HG03175 (cell line): ENCODE measurements at regions not wholly inside any gene's neighbourhood (a gene's known extent, or its start where the extent isn't known, plus 50 kb on each side); places are given as distances from the start of the nearest gene placed in this dataset.

Experiments
- ATAC-seq: cut with Tn5 transposase; IDR thresholded peaks from one replicate; pipeline ENCODE4 v1.9.1; 2021; ENCODE audit warnings: mild to moderate bottlenecking, moderate library complexity; ENCODE audit not compliant: unreplicated experiment

DNA sequence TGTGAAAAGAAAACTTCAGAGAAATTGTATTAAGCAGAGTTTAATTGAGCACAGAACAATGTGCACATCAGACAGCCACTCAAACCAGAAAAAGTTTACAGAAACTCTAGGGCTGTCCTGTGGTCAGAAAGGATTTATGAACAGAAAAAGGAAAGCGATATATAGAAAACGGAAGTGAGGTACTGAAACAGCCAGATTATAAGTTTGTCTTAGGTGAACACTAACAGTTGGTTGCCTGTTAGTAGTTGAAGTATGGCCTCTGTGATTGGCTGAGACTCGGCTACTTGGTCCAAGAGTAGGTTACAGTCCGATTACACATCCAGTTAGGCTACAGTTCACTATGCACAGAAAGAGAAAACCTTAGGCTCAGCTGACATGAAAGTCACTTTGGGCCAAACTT is 1232.5 kb upstream of the RAG2 start:
- no peak for ATAC-seq

DNA sequence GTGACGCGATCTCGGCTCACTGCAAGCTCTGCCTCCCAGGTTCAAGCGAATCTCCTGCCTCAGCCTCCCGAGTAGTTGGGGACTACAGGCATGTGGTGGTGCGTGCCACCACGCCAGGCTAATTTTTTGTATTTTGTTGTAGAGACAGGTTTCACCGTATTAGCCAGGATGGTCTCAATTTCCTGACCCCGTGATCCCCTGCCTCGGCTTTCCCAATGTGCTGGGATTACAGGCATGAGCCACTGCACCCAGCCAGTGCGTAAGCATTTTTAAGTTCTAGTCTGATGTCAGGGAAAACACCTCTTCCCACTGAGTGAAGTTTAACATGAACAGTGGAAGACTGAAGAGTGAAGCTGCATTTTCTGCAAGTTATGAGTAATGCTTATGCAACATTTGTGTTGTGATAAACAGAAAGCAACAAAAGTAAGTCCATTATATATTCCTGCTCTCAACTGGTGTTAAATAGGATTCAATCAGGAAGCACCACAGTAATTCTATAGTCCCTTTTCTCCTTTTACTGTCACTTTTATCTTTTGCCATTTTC is 1219.8 kb upstream of the RAG2 start:
- ATAC-seq: no peak

DNA sequence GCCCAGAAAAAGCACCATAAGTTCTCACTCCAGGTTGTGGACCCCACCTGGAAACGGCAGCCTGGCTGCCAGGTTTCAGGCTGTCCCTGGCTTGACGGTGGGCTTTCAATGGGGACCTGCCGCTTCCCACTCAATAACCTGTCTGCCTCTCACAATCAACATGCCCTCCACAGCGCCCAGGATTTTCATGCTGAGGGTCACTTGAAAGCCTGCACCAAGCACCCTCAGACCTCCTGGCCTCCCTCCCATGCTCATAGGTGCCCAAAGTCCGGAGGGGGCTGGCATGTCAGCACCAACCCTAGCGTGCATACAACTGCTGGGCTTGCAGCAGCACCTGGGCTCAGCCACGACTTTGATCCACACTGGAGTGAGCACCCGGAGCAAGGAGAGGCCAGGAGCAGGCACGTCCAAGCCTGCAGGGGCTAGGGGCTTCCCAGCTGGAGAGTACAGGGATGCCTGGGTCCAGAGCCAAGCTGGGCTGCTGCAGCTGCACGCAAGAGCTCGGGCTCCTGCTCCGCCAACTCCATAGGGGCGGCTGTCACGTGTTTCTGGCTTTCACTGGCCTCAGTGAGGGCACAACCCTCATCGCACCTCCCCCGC is 1214.3 kb upstream of the RAG2 start:
- ATAC-seq: no peak

DNA sequence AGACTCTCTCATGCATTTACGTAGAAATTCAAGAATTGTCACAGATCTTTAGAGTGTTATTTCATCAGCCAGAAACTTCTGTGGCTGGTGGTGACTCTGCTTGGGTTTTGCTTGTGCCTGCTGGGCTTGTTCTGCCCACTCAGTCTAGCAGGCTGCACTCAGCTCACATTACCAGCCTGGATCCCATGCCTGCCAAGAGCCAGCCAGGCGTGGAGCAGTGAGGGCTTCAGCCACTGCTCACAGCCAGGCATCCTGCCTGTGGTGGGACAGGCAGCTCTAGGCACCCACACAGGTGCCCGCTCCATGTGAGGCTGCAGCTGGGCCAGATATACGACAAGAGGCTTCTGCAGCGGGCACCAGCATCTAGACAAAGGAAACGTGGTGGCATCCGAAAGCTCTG is 1213.3 kb upstream of the RAG2 start:
- ATAC-seq: no peak

DNA sequence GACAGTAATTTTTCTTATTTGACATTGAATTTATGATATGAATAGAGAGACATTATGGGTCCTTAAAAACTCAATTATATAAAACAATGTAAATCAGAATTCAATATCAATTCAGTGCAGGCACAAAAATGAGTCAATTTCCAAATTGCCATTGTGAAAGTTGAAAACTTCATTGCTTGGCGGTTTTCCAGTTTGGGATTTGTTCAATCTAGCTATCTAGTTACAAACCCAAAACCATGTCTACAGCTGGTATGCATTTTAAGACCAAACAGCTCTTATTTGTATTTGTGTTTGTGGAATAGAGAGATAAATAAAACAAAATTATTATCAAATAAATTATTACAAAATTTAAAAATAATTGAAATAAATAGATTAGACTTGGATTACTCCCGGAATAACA is 1206.6 kb upstream of the RAG2 start:
- no peak for ATAC-seq

DNA sequence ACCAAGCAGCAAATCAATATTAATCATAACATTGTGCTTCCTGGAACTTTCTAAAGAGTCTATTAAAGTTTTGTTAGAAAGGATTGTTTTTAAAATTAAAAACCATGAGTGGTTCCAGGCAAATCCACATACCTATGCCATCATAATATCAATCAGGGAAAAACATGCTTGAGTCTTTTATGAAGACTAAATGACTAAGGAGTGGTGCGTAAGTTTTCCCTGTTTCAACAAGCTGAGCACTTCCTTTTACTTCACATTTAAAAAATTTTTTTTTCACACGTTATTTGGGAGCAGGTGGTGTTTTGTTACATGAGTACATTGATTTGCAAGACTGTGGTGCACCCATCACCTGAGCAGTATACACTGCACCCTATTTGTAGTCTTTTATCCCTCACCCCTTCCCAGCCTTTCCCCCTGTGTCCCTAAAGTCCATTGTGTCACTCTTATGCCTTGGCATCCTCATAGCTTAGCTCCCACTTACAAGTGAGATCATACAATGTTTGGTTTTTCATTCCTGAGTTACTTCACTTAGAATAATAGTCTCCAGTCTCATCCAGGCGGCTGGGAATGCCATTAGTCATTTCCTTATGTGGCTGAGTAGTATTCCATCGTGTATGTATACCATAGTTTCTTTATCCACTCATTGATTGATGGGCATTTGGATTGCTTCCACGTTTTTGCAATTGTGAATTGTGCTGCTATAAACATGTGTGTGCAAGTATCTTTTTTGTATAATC is 1190.3 kb upstream of the RAG2 start:
- no peak for ATAC-seq

DNA sequence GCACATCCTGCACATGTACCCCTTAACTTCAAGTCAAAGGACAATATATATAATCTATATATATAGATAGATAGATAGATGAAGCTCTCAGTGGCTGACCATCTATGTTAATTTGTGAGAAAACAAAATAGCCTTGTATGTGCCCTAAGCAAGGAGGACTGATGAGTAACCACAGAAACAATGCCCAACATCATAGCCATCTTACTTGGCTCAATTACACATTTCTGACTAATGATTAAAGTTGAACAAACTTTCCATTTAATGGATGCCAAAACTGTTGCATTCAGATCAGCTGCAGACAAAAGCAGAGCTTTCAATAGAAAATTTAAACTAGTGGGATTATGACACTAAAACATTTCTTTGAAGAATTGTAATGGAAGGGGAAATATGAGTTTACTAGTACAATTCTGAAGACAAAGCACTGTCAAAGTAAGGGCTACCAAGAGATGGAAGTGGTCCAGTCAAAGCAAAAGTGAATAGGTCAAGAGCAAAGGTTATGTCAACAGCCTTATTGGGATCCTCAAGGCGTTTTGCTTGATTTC is 1188.2 kb upstream of the RAG2 start:
- no peak for ATAC-seq

DNA sequence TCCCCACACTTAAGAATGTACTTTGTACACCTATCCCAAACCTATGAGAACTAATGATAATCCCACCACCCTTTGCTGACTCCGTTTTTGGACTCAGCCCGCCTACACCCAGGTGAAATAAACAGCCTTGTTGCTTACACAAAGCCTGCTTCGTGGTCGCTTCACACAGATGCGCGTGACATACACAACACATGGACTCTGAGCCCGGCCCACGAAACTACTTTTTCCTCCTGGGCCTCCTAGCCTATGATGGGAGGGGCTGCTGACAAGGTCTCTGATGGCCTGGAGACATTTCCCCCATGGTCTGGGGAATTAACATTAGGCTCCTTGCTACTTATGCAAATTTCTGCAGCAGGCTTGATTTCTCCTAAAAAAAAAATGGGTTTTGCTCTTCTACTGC is 1176.4 kb upstream of the RAG2 start:
- ATAC-seq: no peak

DNA sequence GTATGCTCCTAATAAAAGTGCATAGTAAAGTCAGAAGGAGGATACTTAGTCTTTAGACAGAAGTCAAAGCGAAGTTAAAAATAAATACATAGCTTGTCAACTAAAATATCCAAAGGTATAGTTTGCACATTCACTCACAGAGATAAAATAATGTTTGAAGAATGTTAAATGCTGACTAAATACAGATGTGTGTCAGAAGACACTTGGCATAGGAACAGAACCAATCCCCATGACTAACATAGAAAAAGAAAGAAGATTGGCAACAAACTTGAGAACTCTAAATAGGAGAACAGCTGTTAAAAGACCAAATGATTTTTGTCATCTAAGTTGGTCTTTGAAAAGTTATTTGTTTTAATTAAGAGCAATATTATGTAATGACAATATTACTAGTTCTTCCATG is 1172.1 kb upstream of the RAG2 start:
- no peak for ATAC-seq

DNA sequence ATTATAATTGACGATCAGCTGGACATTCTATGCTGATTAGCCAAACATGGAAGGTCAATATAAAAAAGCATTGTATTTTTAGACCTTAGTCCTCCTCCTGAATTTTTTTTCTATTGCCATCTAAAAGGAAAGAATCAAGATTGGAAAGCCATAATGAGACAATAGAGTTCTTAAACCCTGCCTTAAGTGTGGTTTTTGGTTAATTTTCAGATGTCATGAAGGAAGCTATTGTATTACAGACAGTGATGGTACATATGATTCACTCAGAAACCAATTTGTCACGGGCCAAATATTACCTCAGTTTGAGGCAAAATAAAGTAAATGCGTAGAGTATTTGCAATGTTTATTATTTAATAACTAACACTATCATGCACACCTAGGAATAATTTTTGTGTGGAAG is 1164.0 kb upstream of the RAG2 start:
- ATAC-seq: no peak

DNA sequence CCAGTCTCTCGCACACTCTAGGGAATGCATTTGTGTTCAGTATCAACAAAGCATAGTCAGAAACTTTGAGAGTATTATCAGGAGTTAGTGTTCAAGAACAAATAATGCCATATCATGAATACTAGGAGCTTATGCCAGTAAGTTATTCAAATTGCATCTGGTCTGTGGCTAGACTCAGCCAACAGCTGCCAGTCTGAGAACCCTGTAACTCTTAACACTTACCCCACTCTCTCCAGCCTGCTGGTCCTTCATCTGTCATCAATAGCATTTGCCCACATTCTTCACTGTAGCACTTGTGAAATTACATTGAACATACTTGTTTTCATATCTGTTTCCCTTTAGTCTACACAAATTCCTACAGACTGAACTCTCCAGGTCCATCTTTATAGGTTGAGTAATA is 1157.5 kb upstream of the RAG2 start:
- ATAC-seq: no peak

DNA sequence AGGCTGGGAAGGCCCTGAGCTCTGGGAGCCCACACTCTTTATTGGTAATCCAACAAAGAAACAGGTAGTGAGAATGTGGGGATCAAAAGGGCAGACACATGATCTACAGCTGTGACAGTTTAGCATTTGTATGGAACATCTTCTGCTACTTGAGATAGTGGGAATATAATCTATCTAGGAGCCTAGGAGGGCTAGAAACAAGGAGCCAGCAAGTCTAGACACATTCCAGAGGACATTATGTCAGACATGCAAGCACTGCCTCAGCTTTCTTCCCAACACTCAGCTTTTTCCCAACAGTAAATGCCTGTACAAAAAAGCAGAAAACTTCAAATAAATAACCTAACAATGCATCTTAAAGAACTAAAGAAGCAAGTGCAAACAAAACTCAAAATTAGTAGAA is 1150.6 kb upstream of the RAG2 start:
- ATAC-seq: no peak

DNA sequence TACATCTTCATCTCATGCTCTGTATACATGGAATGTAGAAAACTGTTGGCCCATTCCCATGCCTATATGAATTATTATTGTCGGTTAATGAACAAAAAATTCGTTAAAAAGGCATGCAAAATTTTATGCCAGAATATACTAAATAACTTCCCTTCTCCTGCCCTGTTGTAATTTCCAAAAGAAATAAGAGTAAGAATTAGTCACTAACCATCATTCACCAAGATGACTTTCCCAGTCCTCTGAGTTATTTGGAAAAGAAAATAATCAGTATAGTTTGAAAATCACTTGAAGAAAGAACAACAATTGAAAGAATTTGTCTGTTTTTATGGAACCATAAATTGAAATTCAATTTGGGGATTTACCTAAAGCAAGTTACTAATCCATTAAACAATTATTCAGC is 1149.1 kb upstream of the RAG2 start:
- ATAC-seq: no peak

DNA sequence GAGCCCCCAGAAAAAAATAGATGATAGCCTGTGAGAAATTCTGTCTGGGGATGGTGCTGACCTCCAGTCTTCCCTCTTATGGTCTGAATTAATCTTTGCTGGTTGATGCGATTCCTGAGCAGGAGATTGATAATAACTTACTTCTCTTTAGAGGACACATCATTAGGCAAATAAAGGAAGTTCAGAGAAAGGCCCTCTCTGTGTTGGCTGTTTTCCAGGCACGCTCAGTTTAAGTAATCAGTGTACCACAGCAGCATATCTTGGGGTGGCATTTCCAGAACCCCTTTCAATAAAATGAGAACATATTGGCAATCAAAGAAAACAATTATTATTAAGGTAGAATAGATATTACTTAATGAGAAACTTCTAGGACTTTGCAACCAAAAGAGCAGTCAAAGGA is 1129.3 kb upstream of the RAG2 start:
- ATAC-seq: no peak

DNA sequence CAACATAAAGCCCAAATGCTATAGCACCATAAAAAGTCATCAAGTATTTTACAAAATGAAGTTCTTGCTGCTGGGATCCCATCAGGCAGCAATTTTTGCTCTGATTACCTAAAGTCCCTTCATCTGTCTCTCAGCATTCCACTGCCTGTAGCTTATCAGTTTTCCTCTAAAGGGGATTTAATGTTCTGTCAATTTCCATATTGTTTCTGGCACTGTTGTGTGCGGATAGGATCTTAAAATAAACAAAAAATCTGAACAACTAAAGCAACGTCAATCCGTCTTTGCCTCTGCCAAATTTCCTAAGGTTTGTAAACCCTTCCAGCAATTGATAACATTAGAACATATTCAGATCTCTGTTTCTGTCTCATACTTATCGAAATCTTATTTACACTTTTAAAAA is 1126.3 kb upstream of the RAG2 start:
- ATAC-seq: no peak

DNA sequence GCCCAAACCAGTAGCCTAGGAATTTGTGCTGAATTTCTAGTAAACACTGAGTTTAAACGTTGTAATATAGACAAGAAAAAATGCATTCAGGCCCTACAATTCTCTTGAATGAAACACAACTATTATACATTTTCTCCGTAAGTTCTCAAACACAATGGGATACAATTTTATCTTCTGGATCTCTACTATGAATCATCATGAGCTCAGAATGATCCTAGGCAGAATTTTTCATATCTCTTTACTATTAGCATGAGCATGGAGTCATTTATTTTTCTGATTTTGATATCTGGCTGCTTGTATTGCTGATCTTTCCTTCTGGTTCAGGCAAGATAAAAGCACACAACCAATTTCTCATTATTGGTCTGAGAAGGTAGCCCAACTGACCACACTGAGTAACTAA is 1123.4 kb upstream of the RAG2 start:
- ATAC-seq: no peak

DNA sequence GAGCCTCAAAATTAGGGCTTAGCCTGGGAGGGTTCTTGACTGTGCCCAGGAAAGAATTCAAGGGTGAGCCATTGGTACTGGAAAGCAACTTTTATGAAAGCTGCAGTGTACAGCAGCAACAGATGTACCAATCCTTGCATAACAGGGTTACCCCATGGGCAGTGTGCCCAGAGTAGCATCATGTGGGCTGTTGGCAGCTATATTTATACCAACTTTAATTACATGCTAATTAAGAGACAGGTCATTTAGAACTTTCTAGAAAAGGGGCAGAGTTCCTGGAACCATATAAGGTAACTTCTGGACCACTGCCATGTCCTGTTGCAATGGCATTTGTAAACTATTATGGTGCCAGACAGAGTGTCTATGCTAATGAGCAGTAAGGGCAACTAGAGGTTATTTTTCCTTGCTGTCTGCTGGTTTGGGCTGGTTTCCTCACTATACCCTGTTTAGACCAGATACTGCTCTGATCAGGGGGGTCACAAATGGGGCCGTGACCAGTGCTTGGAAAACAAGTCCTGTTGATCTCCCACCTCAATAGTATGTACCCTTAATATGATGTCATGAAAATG is 1120.5 kb upstream of the RAG2 start:
- ATAC-seq: no peak

DNA sequence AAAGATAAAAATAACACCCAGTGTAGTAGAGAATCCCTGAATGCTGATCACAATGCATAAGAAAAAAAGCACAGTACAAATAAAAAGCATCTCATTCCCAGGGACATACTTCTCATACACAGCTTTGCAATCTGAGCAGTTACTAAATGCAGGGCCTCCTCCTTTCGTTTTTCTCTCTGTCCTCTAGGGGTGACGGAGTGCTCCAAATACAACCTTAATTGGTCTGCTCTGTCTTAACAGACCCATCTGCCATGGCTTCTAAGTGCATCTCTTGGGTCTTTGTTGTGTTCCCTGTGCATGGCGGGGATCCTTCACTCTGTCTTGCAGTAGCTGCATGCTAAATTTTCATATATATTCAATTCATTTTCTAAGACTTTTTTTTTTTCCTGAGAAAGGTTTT is 1114.2 kb upstream of the RAG2 start:
- ATAC-seq: no peak

DNA sequence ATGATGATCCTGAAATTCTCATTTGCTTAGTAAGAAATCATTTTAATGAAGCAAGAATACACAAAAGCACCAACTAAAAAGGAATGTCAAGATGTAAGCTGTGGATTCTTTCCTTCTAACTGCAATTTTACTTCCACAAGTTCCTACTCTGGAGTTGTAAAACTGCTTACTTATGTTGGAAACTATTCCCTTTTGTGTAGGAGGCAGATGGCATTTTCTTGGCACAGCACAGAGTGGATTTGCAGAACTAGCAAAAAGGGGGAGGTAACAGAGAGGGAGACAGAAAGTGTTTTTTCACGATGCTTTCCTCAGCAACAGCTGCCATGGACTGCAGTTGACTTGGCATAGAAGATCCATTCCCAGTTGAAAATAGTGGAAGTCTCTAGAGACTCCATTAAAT is 1112.0 kb upstream of the RAG2 start:
- no peak for ATAC-seq

DNA sequence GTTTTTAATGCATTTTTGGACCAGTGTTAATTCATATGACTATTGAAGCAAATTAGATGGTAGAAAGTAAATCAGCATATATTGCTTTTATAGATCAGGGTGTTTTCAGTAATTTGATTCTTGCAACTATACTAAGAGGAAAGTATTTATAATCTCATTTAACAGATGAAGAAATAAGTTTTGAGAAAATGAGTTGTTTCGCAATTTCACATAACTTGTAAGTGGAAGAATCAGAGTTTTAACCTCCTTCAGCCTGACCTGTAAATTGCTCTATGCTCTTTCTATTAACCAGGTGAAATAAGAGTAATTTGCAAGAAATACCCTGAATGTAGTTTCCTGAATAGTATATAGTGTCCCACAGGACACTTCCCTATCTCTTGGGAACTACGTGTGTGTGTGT is 1106.8 kb upstream of the RAG2 start:
- ATAC-seq: no peak

DNA sequence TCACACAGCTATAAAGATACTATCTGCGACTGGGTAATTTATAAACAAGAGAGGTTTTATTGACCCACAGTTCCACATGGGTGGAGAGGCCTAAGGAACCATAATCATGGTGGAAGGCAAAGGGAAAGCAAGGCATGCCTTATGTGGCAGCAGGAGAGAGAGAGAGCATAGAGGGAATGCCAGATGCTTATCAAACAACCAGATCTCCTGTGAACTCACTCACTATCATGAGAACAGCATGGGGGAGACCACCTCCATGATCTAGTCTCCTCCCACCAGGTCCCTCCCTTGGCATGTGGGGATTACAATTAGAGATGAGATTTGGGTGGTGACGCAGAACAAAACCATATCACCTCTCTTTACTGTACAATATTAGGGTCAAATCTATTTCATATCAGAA is 1101.6 kb upstream of the RAG2 start:
- no peak for ATAC-seq

DNA sequence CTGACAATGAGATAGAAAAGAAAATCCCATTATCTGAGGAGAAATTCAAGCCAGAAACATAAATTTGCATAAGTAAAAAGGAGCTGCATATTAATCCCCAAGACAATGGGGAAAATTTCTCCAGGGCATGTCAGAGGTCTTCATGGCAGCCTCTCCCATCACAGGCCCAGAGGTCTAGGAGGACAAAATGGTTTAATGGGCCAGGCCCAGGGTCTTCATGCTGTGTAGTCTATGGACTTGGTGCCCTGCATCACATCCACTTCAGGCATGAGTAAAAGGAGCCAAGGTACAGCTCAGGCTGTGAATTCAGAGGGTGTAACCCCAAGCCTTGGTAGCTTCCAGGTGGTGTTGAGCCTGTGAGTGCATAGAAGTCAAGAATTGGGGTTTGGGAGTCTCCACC is 1097.2 kb upstream of the RAG2 start:
- ATAC-seq: no peak
